HL-60/S4 treated with retinoic acid at 250 ng/mL for 4 days and 3 days (cell line): ENCODE measurements at regions not wholly inside any gene's neighbourhood (a gene's known extent, or its start where the extent isn't known, plus 50 kb on each side); places are given as distances from the start of the nearest gene placed in this dataset.
"Not testable (repeated sequence)": the region's sequence is repeated elsewhere in the genome, so short reads cannot be mapped to it uniquely, and the experiment has no call there.

Experiments used
- in situ Hi-C: fragments of 300-500 bp; cut with MboI; formaldehyde crosslinking; loops from 2 replicates; pipeline ENCODE4 v1.7.0; 2022; ENCODE audit warnings: low sequenced_read_pairs

- in situ Hi-C loops: no loop called here
Observed at GRCh38 chr7:142450695-142451094, 192.8 kb upstream of the PRSS58 start.

- in situ Hi-C loops: no loop called here
Observed at GRCh38 chr7:142450206-142450605, 192.3 kb upstream of the PRSS58 start.

GRCh38 chr7:142448857-142449256 lies 191.0 kb upstream of the PRSS58 start:
- in situ Hi-C loops: not testable (repeated sequence)

- in situ Hi-C loops: no loop called here
Observed at GRCh38 chr7:142447762-142448161, 189.9 kb upstream of the PRSS58 start.

- in situ Hi-C loops: no loop called here
Observed at GRCh38 chr7:142445019-142445686, 187.3 kb upstream of the PRSS58 start.

- in situ Hi-C loops: no loop called here
Observed at GRCh38 chr7:142443216-142444010, 185.6 kb upstream of the PRSS58 start.

- in situ Hi-C loops: no loop called here
Observed at GRCh38 chr7:142442396-142442795, 184.5 kb upstream of the PRSS58 start.

- in situ Hi-C loops: no loop called here
Observed at GRCh38 chr7:142440906-142441411, 183.1 kb upstream of the PRSS58 start.

GRCh38 chr7:142440219-142440905 lies 182.5 kb upstream of the PRSS58 start:
- in situ Hi-C loops: no loop called here

- in situ Hi-C loops: no loop called here
Observed at GRCh38 chr7:142439739-142440138, 181.9 kb upstream of the PRSS58 start.

GRCh38 chr7:142438923-142439515 lies 181.2 kb upstream of the PRSS58 start:
- in situ Hi-C loops: no loop called here

- in situ Hi-C loops: no loop called here
Observed at GRCh38 chr7:142438235-142438922, 180.5 kb upstream of the PRSS58 start.

- in situ Hi-C loops: no loop called here
Observed at GRCh38 chr7:142437741-142438140, 179.9 kb upstream of the PRSS58 start.

- in situ Hi-C loops: no loop called here
Observed at GRCh38 chr7:142436601-142437000, 178.7 kb upstream of the PRSS58 start.

GRCh38 chr7:142435606-142436005 lies 177.7 kb upstream of the PRSS58 start:
- in situ Hi-C loops: not testable (repeated sequence)

GRCh38 chr7:142434666-142435167 lies 176.9 kb upstream of the PRSS58 start:
- in situ Hi-C loops: no loop called here

GRCh38 chr7:142434133-142434532 lies 176.3 kb upstream of the PRSS58 start:
- in situ Hi-C loops: not testable (repeated sequence)

- in situ Hi-C loops: no loop called here
Observed at GRCh38 chr7:142432377-142432776, 174.5 kb upstream of the PRSS58 start.

- in situ Hi-C loops: no loop called here
Observed at GRCh38 chr7:142431491-142431890, 173.6 kb upstream of the PRSS58 start.

- in situ Hi-C loops: no loop called here
Observed at GRCh38 chr7:142428094-142428493, 170.2 kb upstream of the PRSS58 start.
